Prostate gland (tissue), 2 donors: ENCODE measurements at regions not wholly inside any gene's neighbourhood (a gene's known extent, or its start where the extent isn't known, plus 50 kb on each side); places are given as distances from the start of the nearest gene placed in this dataset.

Source experiments
- DNase-seq: peaks from one replicate; pipeline ENCODE4 v3.0.0-alpha.2; 2019; ENCODE audit warnings: low spot score
- H3K27ac ChIP-seq, 2 donors: fragments of 200-600 bp; sonication (generic); 2 replicates each; pipeline ENCODE4 v1.5.1; 2017 to 2019
- H3K27me3 ChIP-seq: fragments of 200-600 bp; sonication (generic); replicated peaks from 2 replicates; pipeline ENCODE4 v1.5.1; 2019; ENCODE audit not compliant: insufficient read depth
- H3K36me3 ChIP-seq, 2 donors: fragments of 200-600 bp; sonication (generic); 1 replicate in 1 of 2; 2 replicates in 1 of 2; pipeline versions ENCODE4 v1.5.1 to v1.8.1; 2017 to 2019
- H3K4me1 ChIP-seq: fragments of 200-600 bp; sonication (generic); replicated peaks from 2 replicates; pipeline ENCODE4 v1.5.1; 2019
- H3K4me3 ChIP-seq, 2 donors: fragments of 200-600 bp; sonication (generic); 2 replicates each; pipeline ENCODE4 v1.5.1; 2017 to 2019
- H3K9me3 ChIP-seq: fragments of 200-600 bp; sonication (generic); 2 replicates; pipeline ENCODE4 v1.5.1; 2017
- POLR2A ChIP-seq: fragments of 450-650 bp; IDR thresholded peaks from one replicate; pipeline ENCODE4 v1.6.1; 2016; ENCODE audit warnings: antibody characterized with exemption, mild to moderate bottlenecking
- POLR2AphosphoS5 ChIP-seq: sonication (generic); formaldehyde crosslinking; IDR thresholded peaks from one replicate; pipeline ENCODE4 v1.6.1; 2017; ENCODE audit warnings: antibody characterized with exemption
- WGBS: methylation state at CpG from one replicate; pipeline ENCODE4 v1.1.5; 2018; 5-methylcytosine and 5-hydroxymethylcytosine counted together
- intact Hi-C: fragments of 100-400 bp; cut with DNase I; formaldehyde crosslinking; loops from one replicate; pipeline ENCODE4 v1.14.2; 2022
- TF ChIP-seq, protein P1 (sequence below), 4 experiments: fragments of 200-600 bp in 2 of 4; fragments of 450-650 bp in 2 of 4; sonication (generic) in 2 of 4; IDR thresholded peaks; 1 replicate in 3 of 4; 2 replicates in 1 of 4; pipeline ENCODE4 v1.5.1; 2016 to 2019; ENCODE audit warnings: antibody characterized with exemption in 4 of 4, mild to moderate bottlenecking in 2 of 4, moderate library complexity in 2 of 4

DNA sequence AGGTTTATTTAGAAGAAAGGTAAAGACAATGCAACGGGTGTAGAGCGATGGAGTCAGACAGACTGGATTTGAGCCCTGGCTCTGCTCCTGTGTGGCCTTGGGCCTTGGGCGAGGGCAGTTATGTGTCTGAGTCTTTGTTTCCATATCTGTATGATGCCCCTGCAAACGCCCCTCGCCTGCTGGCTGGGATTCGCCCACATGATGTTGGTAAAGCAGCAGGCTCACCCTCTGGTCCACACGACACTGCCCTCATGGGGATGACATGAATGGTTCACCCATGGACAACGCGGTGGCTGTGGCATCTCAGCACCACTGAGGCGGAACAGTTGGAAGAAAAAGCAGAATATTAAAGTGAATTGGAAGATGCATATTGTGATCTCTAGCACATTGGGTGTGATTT, 60.3 kb downstream of the FOXL1 start:
- H3K27me3 ChIP-seq, result peaks cover 3% of the 10 kb centered on the region
- no peaks in the 10 kb centered on the region for H3K9me3 ChIP-seq
- no peak overlapping the region for H3K4me3 ChIP-seq
- H3K27ac ChIP-seq, result no peak overlapping the region
- H3K4me1 ChIP-seq, result no peaks in the 10 kb centered on the region
- H3K36me3 ChIP-seq, result no peaks in the 10 kb centered on the region
- TF ChIP-seq POLR2A (no peak), POLR2AphosphoS5 (no peak)
- TF ChIP-seq, protein P1, sequence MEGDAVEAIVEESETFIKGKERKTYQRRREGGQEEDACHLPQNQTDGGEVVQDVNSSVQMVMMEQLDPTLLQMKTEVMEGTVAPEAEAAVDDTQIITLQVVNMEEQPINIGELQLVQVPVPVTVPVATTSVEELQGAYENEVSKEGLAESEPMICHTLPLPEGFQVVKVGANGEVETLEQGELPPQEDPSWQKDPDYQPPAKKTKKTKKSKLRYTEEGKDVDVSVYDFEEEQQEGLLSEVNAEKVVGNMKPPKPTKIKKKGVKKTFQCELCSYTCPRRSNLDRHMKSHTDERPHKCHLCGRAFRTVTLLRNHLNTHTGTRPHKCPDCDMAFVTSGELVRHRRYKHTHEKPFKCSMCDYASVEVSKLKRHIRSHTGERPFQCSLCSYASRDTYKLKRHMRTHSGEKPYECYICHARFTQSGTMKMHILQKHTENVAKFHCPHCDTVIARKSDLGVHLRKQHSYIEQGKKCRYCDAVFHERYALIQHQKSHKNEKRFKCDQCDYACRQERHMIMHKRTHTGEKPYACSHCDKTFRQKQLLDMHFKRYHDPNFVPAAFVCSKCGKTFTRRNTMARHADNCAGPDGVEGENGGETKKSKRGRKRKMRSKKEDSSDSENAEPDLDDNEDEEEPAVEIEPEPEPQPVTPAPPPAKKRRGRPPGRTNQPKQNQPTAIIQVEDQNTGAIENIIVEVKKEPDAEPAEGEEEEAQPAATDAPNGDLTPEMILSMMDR (IDR thresholded peaks at IDR 0.05), result no peak
- no peak for DNase-seq
- WGBS, result 66% methylated on average over 10 of the region's 10 CpGs
- intact Hi-C loops, result no loop called here

DNA sequence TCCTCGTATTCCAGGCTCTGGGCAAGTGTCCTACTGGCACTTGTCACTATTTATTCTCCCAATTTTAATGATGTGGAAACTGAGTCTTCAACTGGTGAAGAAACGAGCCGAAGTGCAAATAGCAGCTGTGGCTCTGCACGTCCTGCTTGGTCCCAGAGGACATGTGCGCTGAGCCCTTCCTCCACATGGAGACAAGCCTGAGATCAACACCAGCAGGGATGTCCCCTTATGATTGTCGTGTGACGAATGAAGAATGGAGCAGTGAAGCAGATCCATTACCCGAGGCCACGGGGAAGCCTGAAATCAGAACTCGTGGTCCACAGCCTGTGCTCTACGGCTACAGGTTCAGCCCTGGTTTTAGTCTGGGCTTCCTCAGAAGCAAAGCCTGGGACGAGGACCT, 61.0 kb downstream of the FOXL1 start:
- intact Hi-C loops, result no loop called here
- H3K4me3 ChIP-seq, result no peak overlapping the region
- peaks cover 3% of the 10 kb centered on the region for H3K27me3 ChIP-seq
- WGBS, result 90% methylated on average over 12 of the region's 12 CpGs
- no peak for TF ChIP-seq POLR2AphosphoS5
- TF ChIP-seq, protein P1 (IDR thresholded peaks at IDR 0.05), result no peak
- no peaks in the 10 kb centered on the region for H3K4me1 ChIP-seq
- no peak for DNase-seq
- no peak overlapping the region for H3K27ac ChIP-seq
- no peaks in the 10 kb centered on the region for H3K9me3 ChIP-seq
- no peaks in the 10 kb centered on the region for H3K36me3 ChIP-seq

DNA sequence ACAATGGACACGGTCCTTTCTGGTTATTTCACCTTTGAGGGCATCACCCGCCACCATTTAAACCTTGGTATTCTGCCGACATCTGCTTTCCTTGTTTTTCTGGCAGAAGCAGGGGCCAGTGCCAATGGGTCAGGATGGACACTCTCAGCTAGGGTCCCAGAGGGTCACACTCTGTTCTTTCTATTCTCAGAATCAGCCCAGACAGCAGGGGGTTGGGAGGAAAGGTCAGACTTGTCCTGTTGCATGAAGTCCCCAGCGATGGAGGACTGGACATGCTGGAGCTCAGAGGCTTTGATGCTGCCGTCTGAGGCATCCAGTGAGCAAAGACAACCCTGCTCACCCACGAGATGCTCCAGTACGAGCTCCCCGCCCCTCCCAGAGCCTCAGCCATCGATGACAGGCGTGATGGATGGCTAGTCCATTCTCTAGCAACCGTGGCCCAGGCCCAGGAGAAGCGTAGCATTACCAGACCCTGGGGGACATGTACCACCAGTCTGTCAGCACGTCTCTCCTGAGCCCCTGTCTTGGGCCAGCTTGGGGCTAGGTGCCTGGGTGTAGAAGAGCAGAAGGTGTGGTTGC, 62.0 kb downstream of the FOXL1 start:
- no peak overlapping the region for H3K27ac ChIP-seq
- no peaks in the 10 kb centered on the region for H3K36me3 ChIP-seq
- no peak overlapping the region for H3K4me3 ChIP-seq
- H3K27me3 ChIP-seq, result peaks cover 3% of the 10 kb centered on the region
- intact Hi-C loops, result no loop called here
- H3K4me1 ChIP-seq, result no peaks in the 10 kb centered on the region
- TF ChIP-seq, protein P1 (IDR thresholded peaks at IDR 0.05), result no peak
- TF ChIP-seq POLR2A, result no peak
- no peak for TF ChIP-seq POLR2AphosphoS5
- no peak for DNase-seq
- WGBS, result 83% methylated on average over 11 of the region's 13 CpGs
- H3K9me3 ChIP-seq, result no peaks in the 10 kb centered on the region

DNA sequence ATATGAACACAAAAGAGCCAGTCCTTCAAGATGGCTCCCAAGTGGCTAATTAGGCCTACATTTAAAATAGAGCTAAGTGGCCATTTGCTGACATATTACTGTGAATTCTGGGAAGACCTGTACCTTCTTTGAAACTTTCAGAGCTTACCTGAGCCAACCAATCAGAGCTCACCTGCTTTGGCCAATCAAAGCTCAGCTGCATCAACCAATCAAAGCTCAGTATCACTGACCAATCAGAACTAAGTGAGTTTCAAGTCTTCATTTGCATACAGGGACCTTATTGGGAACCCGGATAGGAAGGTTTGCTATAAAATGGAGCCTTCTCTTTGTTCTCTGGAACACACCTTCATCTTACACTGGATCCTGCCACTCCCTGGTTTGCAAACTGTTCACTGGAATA, 63.7 kb downstream of the FOXL1 start:
- WGBS, result 79% methylated on average over 1 of the region's 1 CpG
- H3K27ac ChIP-seq, result no peak overlapping the region
- no peaks in the 10 kb centered on the region for H3K4me1 ChIP-seq
- DNase-seq, result no peak
- no peaks in the 10 kb centered on the region for H3K27me3 ChIP-seq
- TF ChIP-seq, protein P1 (IDR thresholded peaks at IDR 0.05), result no peak
- TF ChIP-seq POLR2A, result no peak
- no peak for TF ChIP-seq POLR2AphosphoS5
- no peaks in the 10 kb centered on the region for H3K9me3 ChIP-seq
- intact Hi-C loops, result no loop called here
- no peaks in the 10 kb centered on the region for H3K36me3 ChIP-seq
- H3K4me3 ChIP-seq, result no peak overlapping the region

DNA sequence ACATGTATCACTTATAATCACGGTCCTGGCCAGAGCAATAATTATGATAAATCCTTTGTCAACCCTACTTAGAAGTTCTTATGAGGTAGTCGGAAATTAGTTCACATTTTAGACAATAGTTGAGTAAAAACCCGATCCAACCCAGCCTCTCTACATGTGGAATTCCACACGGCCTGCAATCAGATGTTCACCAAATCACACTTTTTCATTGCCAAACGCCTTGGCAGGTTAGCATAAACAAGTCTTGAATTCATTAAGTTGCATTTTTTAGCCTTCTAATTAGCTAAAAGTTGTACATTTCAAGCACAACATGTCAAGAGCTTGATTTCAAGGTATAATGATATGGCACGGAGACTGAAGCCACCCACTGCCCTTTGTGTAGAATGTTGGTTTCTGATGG, 65.3 kb downstream of the FOXL1 start:
- no peaks in the 10 kb centered on the region for H3K27me3 ChIP-seq
- H3K27ac ChIP-seq, result no peak overlapping the region
- 86% methylated on average over 6 of the region's 6 CpGs for WGBS
- H3K4me1 ChIP-seq, result no peaks in the 10 kb centered on the region
- no peaks in the 10 kb centered on the region for H3K9me3 ChIP-seq
- no peak for DNase-seq
- no peaks in the 10 kb centered on the region for H3K36me3 ChIP-seq
- intact Hi-C loops, result no loop called here
- TF ChIP-seq POLR2AphosphoS5, result no peak
- no peak overlapping the region for H3K4me3 ChIP-seq
